Left lung (tissue), 4 donors: ENCODE measurements at regions not wholly inside any gene's neighbourhood (a gene's known extent, or its start where the extent isn't known, plus 50 kb on each side); places are given as distances from the start of the nearest gene placed in this dataset.
"Not testable (repeated sequence)": the region's sequence is repeated elsewhere in the genome, so short reads cannot be mapped to it uniquely, and the experiment has no call there.

Experiments
- ATAC-seq: fragments of 200-7000 bp; cut with Tn5 transposase; one replicate; pipeline ENCODE4 v1.9.1; 2020; ENCODE audit warnings: moderate library complexity
- DNase-seq, 4 donors: peaks; one replicate each; pipeline ENCODE4 v3.0.0-alpha.2; 2013 to 2020
- H3K27ac ChIP-seq, 2 donors: fragments of 200-600 bp; sonication (generic) in 1 of 2; one replicate each; pipeline versions ENCODE4 v1.5.0 to v1.8.0; 2020 to 2021
- H3K27me3 ChIP-seq, 2 donors: fragments of 200-600 bp; sonication (generic) in 1 of 2; one replicate each; pipeline versions ENCODE4 v1.5.0 to v1.8.0; 2020 to 2021
- H3K36me3 ChIP-seq, 2 donors: fragments of 200-600 bp; sonication (generic) in 1 of 2; one replicate each; pipeline versions ENCODE4 v1.5.0 to v1.8.0; 2020 to 2021
- H3K4me1 ChIP-seq, 2 donors: fragments of 200-600 bp; one replicate each; pipeline ENCODE4 v1.8.0; 2021
- H3K4me3 ChIP-seq, 2 donors: fragments of 200-600 bp; sonication (generic) in 1 of 2; one replicate each; pipeline versions ENCODE4 v1.5.0 to v1.8.0; 2020 to 2021; ENCODE audit warnings: mild to moderate bottlenecking in 1 of 2
- H3K9me3 ChIP-seq, 2 donors: fragments of 200-600 bp; sonication (generic) in 1 of 2; one replicate each; pipeline versions ENCODE4 v1.5.0 to v1.8.0; 2020 to 2021
- CTCF ChIP-seq, 2 donors: fragments of 200-600 bp; sonication (generic) in 1 of 2; IDR thresholded peaks; one replicate each; pipeline versions ENCODE4 v1.5.0 to v1.8.0; 2021; ENCODE audit warnings: antibody characterized with exemption in 2 of 2
- intact Hi-C, 2 donors: fragments of 100-400 bp; cut with DNase I; formaldehyde crosslinking; loops; one replicate each; pipeline versions ENCODE4 v1.11.2 to v1.14.2; 2022
- donor health status: DM: no; HTN: yes; CAD: no.
- donor health status: DM: no; HTN: no; CAD: no.

- ATAC-seq: no peak
- Histone ChIP-seq H3K9me3 (peaks cover 0 to 8% of the 10 kb centered on the region in 2 donors), H3K4me3 (no peak overlapping the region), H3K36me3 (no peaks in the 10 kb centered on the region), H3K27me3 (no peaks in the 10 kb centered on the region), H3K4me1 (no peaks in the 10 kb centered on the region), H3K27ac (no peak overlapping the region)
- DNase-seq: no peak
- intact Hi-C loops: no loop called here
- TF ChIP-seq CTCF (IDR thresholded peaks at IDR 0.05): no peak
Measured at GRCh38 chr2:125318740-125319139, 1293.7 kb downstream of the CNTNAP5 start.

- ATAC-seq: no peak
- H3K27me3 ChIP-seq: no peaks in the 10 kb centered on the region
- no peaks in the 10 kb centered on the region for H3K4me1 ChIP-seq
- intact Hi-C loops: no loop called here
- H3K4me3 ChIP-seq: no peak overlapping the region
- DNase-seq: no peak
- no peaks in the 10 kb centered on the region for H3K9me3 ChIP-seq
- TF ChIP-seq CTCF (IDR thresholded peaks at IDR 0.05): no peak
- H3K36me3 ChIP-seq: peaks cover 0 to 3% of the 10 kb centered on the region in 2 donors
- no peak overlapping the region for H3K27ac ChIP-seq
Measured at GRCh38 chr2:125324273-125324672, 1299.2 kb downstream of the CNTNAP5 start.

GRCh38 chr2:125330133-125330532, 1305.0 kb downstream of the CNTNAP5 start:
- no peak for DNase-seq
- intact Hi-C loops: no loop called here

GRCh38 chr2:125341353-125341752, 1314.6 kb upstream of the GYPC start:
- Histone ChIP-seq H3K27ac (no peak overlapping the region), H3K27me3 (no peaks in the 10 kb centered on the region), H3K36me3 (no peaks in the 10 kb centered on the region), H3K4me1 (no peaks in the 10 kb centered on the region), H3K4me3 (no peak overlapping the region), H3K9me3 (peaks cover 0 to 3% of the 10 kb centered on the region in 2 donors)
- TF ChIP-seq CTCF (IDR thresholded peaks at IDR 0.05): no peak
- intact Hi-C loops: no loop called here
- DNase-seq (no peak), ATAC-seq (no peak)

More at GRCh38 chr2:125330133-125330532, 1305.0 kb downstream of the CNTNAP5 start:
- Histone ChIP-seq H3K27ac (no peak overlapping the region), H3K9me3 (no peaks in the 10 kb centered on the region), H3K4me3 (no peak overlapping the region), H3K36me3 (peaks cover 0 to 3% of the 10 kb centered on the region in 2 donors), H3K27me3 (no peaks in the 10 kb centered on the region), H3K4me1 (no peaks in the 10 kb centered on the region)
- no peak for TF ChIP-seq CTCF (IDR thresholded peaks at IDR 0.05)
- ATAC-seq: no peak

GRCh38 chr2:125353542-125353941, 1302.4 kb upstream of the GYPC start:
- intact Hi-C loops: not testable (repeated sequence)

More at GRCh38 chr2:125353542-125353941, 1302.4 kb upstream of the GYPC start:
- not testable (repeated sequence) for H3K27ac ChIP-seq, H3K27me3 ChIP-seq, H3K36me3 ChIP-seq, ATAC-seq, H3K9me3 ChIP-seq, DNase-seq, H3K4me3 ChIP-seq, H3K4me1 ChIP-seq
